ENCODE measurements at regions not wholly inside any gene's neighbourhood (a gene's known extent, or its start where the extent isn't known, plus 50 kb on each side); places are given as distances from the start of the nearest gene placed in this dataset.

GRCh38 chr1:30589083-30589482 lies 134.3 kb downstream of the MATN1 start:
- ChIA-PET POLR2A (no interaction called here), CTCF (ENCODE audit: low intra/inter-chr PET ratio, low total read pairs) (no interaction called here)
- Histone ChIP-seq H3K4me1 (ENCODE audit: insufficient read depth, low read length) (no peaks in the 10 kb centered on the region), H3K36me3 (replicated peaks in 1 of 2; ENCODE audit: control insufficient read depth in 1 of 2, insufficient read depth in 2 of 2, low read length in 2 of 2) (no peaks in the 10 kb centered on the region), H3K4me2 (ENCODE audit: low read depth, low read length) (no peak overlapping the region), H3K9ac (ENCODE audit: insufficient read depth, low read depth, low read length) (no peak overlapping the region), H3K9me3 (ENCODE audit: low read length) (peaks cover 8% of the 10 kb centered on the region), H3K4me3 (replicated peaks in 1 of 3; ENCODE audit: insufficient read depth in 1 of 3, low read depth in 2 of 3, low read length in 3 of 3) (no peak overlapping the region), H3K27ac (ENCODE audit: extremely low read length, insufficient read depth, low read length) (no peak overlapping the region), H2AFZ (ENCODE audit: low read length) (no peak overlapping the region), H3K79me2 (ENCODE audit: insufficient read depth, low read length) (no peaks in the 10 kb centered on the region), H3K27me3 (ENCODE audit: control insufficient read depth in 1 of 2, insufficient read depth in 2 of 2, low read length in 2 of 2) (no peaks in the 10 kb centered on the region), H4K20me1 (ENCODE audit: insufficient read depth, low read length) (no peaks in the 10 kb centered on the region)
- FAIRE-seq (no peak), ATAC-seq (no peak), DNase-seq (ENCODE audit: low spot score) (no peak)
- BruUV-seq (replicated peaks): no TSS peak
- intact Hi-C loops (cut with micrococcal nuclease; ENCODE audit: unreplicated experiment) (no loop called here), in situ Hi-C loops (cut with HindIII; ENCODE audit: extremely low pct_ligation_motif_present, low pct_unique_long_range_greater_than_20kb) (no loop called here)
- WGBS (ENCODE audit: low lambda C conversion rate): 2% methylated on average over 5 of the region's 5 CpGs
- TF ChIP-seq ZNF224 (CRISPR knock-in tag; IDR thresholded peaks at IDR 0.05) (no peak), ZNF280B (CRISPR knock-in tag; IDR thresholded peaks at IDR 0.05; ENCODE audit: borderline replicate concordance) (no peak), ZNF333 (CRISPR knock-in tag; IDR thresholded peaks at IDR 0.05; ENCODE audit: borderline replicate concordance) (no peak), RXRB (CRISPR knock-in tag; IDR thresholded peaks at IDR 0.05; ENCODE audit: borderline replicate concordance) (no peak), HNRNPL (IDR thresholded peaks at IDR 0.05; ENCODE audit: low read depth, low read length) (no peak), FLYWCH1 (CRISPR knock-in tag; IDR thresholded peaks at IDR 0.05) (no peak), AHDC1 (CRISPR knock-in tag; IDR thresholded peaks at IDR 0.05; ENCODE audit: borderline replicate concordance) (no peak), DBP (CRISPR knock-in tag; IDR thresholded peaks at IDR 0.05; ENCODE audit: not compliant biosample characterization) (no peak), HNF4A (CRISPR knock-in tag; IDR thresholded peaks at IDR 0.05) (no peak), MAFG (CRISPR knock-in tag; IDR thresholded peaks at IDR 0.05) (no peak), ISL2 (CRISPR knock-in tag; IDR thresholded peaks at IDR 0.05) (no peak), TEAD2 (CRISPR knock-in tag; IDR thresholded peaks at IDR 0.05) (no peak), ZNF674 (CRISPR knock-in tag; IDR thresholded peaks at IDR 0.05; ENCODE audit: low read depth) (no peak), TFDP2 (CRISPR knock-in tag; IDR thresholded peaks at IDR 0.05) (no peak), RELA (CRISPR knock-in tag; IDR thresholded peaks at IDR 0.05) (no peak), NFRKB (IDR thresholded peaks at IDR 0.05) (no peak), HCFC1 (IDR thresholded peaks at IDR 0.05; ENCODE audit: low read depth, low read length) (no peak), LCORL (IDR thresholded peaks at IDR 0.05) (no peak), LCORL (CRISPR knock-in tag; IDR thresholded peaks at IDR 0.05) (no peak)
